ENCODE measurements at regions not wholly inside any gene's neighbourhood (a gene's known extent, or its start where the extent isn't known, plus 50 kb on each side); places are given as distances from the start of the nearest gene placed in this dataset.

DNA sequence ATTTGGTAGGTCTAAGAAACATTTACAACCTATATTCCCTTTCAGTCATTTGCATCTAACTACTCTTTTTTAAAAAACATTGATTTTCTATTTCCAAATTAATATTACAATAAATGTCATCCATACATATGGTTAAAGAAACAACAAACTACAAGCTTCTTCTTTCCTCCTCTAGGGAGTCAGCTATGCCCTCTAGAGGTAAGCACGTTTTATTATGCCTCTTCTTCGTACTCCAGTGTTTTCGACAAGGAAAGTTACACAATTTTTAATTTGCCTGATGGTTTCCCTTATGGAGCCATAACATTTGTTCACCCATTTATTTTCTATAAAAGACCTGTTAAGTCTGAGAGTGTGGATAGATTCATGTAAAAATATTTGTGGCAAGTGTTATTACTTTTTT lies 183.4 kb upstream of the CDH7 start:
- in situ Hi-C loops (cut with HindIII; ENCODE audit: low sequenced_read_pairs): no loop called here

GRCh38 chr18:65548316-65548715 lies 202.5 kb upstream of the CDH7 start:
- in situ Hi-C loops (cut with HindIII; ENCODE audit: low sequenced_read_pairs): no loop called here

- in situ Hi-C loops (cut with HindIII; ENCODE audit: low sequenced_read_pairs): no loop called here
These were observed 203.8 kb upstream of the CDH7 start for GRCh38 chr18:65547046-65547445.

- in situ Hi-C loops (cut with HindIII; ENCODE audit: low sequenced_read_pairs): no loop called here
These were observed 206.1 kb upstream of the CDH7 start for GRCh38 chr18:65544701-65545100.

DNA sequence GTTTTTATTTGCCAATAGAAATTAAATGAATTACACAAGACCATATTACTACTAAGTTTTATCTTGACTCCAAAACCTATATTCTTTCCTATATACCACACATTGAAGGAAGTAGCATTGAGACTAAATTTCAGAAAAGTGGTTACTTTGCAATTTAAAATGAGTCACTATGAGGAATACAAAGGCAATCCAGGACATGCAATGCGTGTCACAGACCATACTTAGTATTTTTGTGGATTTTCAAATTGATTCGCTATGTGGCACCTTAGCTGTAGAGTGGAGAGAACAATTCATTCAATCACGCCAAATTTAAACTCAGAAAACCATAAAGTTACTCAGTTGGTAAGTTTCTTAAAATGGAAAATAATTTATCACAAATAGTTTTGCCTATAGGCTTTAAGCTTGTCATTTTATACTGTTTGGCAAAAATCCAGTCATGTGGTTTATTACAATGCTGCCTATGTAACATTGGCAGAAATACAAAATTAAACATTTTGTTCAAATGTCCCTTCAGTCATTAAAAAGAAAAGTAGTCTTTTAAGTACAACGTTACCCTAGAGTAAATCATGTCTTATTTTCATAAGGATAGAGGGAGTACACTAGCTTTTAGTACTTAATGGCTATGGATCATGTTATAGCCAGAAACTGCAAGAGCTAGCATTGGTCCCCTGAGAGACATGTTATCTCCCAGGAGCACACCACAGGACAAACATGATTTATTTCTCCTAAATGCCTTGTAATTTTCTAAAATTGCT lies 222.8 kb upstream of the CDH7 start:
- in situ Hi-C loops (cut with HindIII; ENCODE audit: low sequenced_read_pairs): no loop called here

DNA sequence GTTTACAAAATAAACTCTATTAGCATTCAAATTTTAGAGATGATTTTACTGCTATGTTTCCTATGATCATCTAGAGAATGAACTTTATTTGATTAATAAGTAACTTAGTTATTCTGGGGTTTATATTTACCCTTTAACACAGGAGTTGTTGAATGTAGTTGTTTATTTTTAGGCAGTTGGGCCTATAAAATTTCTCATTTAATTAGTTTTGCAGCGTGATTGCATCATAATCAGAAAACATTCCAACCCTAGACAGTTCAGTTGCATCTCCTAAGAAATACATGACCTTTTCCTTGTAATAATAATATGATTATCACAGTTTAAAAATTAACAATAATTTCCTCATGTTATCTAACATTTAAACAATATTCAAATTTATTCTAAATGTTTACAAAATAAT lies 224.7 kb upstream of the CDH7 start:
- in situ Hi-C loops (cut with HindIII; ENCODE audit: low sequenced_read_pairs): no loop called here

DNA sequence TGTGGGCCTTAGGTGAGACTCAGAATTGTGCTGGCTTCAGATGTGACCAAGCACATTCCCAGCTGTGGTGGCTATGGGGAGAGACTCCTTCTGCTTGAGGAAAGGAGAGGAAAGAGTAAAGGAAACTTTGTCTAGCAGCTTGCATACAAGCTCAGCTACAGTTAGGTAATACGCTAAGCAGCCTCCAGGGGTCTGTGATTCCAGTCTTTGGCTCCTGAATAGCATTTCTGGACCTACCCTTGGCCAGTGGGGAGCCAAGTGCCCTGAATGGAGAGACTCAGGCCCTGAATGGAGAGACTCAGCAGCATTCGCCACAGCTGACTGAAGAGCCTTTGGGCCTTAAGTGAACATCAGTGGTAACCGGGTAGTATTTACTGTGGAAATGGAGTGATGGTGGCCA lies 227.4 kb upstream of the CDH7 start:
- in situ Hi-C loops (cut with HindIII; ENCODE audit: low sequenced_read_pairs): no loop called here

- in situ Hi-C loops (cut with HindIII; ENCODE audit: low sequenced_read_pairs): no loop called here
These were observed 227.9 kb upstream of the CDH7 start for GRCh38 chr18:65522907-65523306.

DNA sequence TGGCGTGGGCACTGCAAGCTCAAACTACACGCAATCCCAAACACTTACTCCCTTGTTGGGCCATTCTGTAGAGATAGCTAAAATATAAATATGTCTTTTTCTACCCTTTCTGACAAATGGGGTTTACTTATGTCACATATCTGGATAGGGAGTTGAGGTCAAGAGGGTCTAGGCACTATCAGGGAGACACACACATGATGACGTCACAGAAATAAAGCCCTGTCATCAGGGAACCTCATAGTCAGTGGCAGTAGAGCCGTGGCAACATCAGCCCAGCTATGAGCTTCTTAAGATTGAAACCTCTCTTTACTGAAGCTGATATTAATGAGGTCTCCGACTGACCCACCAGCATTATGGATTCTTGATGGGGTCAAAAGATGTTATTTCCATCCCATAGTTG lies 234.6 kb upstream of the CDH7 start:
- in situ Hi-C loops (cut with HindIII; ENCODE audit: low sequenced_read_pairs): no loop called here

GRCh38 chr18:65498605-65499004 lies 252.2 kb upstream of the CDH7 start:
- in situ Hi-C loops (cut with HindIII; ENCODE audit: low sequenced_read_pairs): no loop called here

DNA sequence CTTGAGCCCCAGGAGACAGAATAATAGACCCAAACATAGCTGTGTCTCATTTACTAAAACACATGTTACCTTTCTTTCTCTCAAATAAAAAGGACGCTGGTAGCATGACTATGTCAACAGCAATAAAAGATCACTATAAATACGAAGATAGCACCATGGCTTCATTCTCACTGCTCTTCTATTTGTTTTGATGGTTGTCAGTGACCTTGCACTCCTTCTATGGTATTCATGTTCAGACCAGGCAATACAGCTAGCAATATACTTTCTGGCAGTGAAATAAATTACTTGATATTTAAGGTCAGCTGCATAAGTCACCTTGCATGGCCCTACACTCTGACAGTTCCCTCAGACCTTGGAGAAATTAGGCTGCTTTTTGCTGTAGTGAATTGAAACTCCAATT lies 263.2 kb upstream of the CDH7 start:
- in situ Hi-C loops (cut with HindIII; ENCODE audit: low sequenced_read_pairs): no loop called here

GRCh38 chr18:65477455-65477854 lies 273.4 kb upstream of the CDH7 start:
- in situ Hi-C loops (cut with HindIII; ENCODE audit: low sequenced_read_pairs): no loop called here

GRCh38 chr18:65468881-65469280 lies 281.9 kb upstream of the CDH7 start:
- in situ Hi-C loops (cut with HindIII; ENCODE audit: low sequenced_read_pairs): no loop called here

- in situ Hi-C loops (cut with HindIII; ENCODE audit: low sequenced_read_pairs): no loop called here
These were observed 286.5 kb upstream of the CDH7 start for GRCh38 chr18:65464361-65464760.

- in situ Hi-C loops (cut with HindIII; ENCODE audit: low sequenced_read_pairs): no loop called here
These were observed 291.1 kb upstream of the CDH7 start for GRCh38 chr18:65459741-65460140.

DNA sequence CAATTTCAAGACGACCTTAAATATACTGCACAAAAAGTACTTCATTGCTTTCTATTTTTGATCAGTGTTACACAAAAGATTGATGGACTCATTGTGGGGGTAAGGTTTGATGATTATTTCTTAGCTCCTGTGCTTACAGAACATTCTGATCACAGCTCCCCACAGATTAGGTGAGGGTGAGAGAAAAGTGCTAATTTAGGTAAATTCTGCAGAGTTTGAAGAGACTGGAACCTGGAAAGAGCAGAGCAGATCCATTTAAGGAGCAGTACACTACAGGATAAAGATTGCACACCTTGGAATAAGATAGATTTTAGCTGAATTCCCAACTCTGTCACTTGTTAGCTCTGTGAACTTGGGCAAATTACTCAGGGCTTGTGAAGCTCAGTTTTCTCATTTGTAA lies 291.9 kb upstream of the CDH7 start:
- in situ Hi-C loops (cut with HindIII; ENCODE audit: low sequenced_read_pairs): no loop called here

- in situ Hi-C loops (cut with HindIII; ENCODE audit: low sequenced_read_pairs): no loop called here
These were observed 311.6 kb upstream of the CDH7 start for GRCh38 chr18:65439188-65439587.

DNA sequence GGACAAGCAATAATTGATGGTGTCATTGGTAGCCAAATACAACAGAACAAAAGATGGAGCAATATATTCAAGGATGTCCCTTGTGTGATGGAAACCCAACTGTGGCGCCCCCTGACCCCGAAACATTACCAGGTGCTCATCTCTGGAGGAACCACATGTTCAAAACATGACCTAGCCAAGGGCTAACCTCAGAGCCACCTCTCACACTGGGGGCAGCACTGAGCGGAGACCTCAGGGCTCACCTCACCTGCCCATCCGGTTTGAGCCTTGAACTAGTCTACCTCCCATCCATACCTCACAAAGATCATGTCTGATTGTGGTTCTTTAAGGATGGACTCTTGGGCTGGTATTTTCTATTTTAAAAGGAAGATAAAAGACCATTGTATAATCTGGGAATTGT lies 314.4 kb upstream of the CDH7 start:
- in situ Hi-C loops (cut with HindIII; ENCODE audit: low sequenced_read_pairs): no loop called here

GRCh38 chr18:65435534-65435933 lies 315.3 kb upstream of the CDH7 start:
- in situ Hi-C loops (cut with HindIII; ENCODE audit: low sequenced_read_pairs): no loop called here

GRCh38 chr18:65429601-65430000 lies 321.2 kb upstream of the CDH7 start:
- in situ Hi-C loops (cut with HindIII; ENCODE audit: low sequenced_read_pairs): no loop called here

DNA sequence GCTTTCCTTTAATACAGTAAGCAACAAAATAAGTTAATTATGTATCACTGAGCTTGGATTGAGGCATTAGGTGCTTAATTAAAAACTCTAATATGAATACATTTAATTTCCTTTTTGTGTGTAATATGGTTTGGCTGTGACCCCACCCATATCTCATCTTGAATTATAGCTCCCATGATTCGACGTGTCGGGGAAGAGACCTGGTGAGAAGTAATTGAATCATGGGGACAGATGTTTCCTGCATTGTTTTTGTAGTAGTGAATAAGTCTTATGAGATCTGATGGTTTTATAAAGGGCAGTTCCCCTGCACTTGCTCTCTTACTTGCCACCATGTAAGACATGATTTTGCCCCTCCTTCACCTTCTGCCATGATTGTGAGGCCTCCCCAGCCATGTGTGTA lies 325.4 kb upstream of the CDH7 start:
- in situ Hi-C loops (cut with HindIII; ENCODE audit: low sequenced_read_pairs): no loop called here

GRCh38 chr18:65423776-65424175 lies 327.0 kb upstream of the CDH7 start:
- in situ Hi-C loops (cut with HindIII; ENCODE audit: low sequenced_read_pairs): no loop called here

- in situ Hi-C loops (cut with HindIII; ENCODE audit: low sequenced_read_pairs): no loop called here
These were observed 328.2 kb upstream of the CDH7 start for GRCh38 chr18:65422544-65423136.
